GM19351 (cell line): ENCODE measurements at regions not wholly inside any gene's neighbourhood (a gene's known extent, or its start where the extent isn't known, plus 50 kb on each side); places are given as distances from the start of the nearest gene placed in this dataset.

Experiments
- ATAC-seq: cut with Tn5 transposase; IDR thresholded peaks from one replicate; pipeline ENCODE4 v1.9.1; 2021; ENCODE audit warnings: mild to moderate bottlenecking, moderate library complexity; ENCODE audit not compliant: unreplicated experiment

DNA sequence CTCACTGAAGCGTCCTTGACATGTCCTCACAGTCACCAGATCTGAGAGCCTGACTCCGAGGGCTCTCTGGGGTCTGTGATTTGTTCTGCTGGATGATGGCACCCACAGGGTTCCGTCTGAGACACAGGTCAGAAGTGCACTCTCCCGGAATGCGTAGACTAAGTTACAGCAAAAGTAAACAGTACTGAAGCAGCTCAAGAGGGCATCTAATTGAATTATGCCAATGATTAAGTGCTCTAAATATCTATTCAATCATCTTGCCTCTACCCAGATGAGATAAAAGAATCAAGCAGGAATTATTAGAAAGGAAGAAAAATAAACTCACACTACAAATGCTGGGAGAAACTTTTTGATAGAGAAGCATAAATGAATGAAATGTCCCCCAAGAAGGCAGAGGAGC, 544.1 kb downstream of the SOX11 start:
- ATAC-seq, result no peak

DNA sequence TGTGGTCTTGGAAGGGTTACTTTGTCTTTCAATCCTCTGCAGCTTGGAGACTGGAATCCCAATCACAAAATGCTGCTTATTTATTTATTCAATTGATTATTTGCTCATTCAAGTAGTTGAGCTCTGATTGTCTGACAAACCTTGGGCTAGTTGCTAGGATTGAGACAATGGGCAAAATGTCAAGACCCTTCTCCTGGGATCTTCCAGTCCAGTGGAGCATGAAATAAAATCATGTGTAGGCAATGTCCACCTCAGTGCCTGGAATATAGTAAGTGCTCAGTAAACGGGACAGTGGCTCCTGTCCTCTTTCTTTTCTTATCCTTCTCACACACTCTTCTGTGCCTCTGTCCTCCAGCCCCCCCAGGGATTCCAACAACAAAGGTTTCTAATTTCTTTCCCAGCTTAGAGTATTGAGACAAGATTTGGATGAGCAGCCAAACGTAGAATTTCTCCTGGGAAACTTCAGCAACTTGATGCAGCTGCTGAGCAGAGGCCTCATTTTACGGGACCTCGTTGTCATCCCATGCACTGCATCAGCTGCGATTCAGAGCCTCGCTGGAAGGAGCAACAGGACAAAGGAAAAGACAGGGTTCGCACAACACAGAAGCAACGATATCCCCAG, 545.0 kb downstream of the SOX11 start:
- ATAC-seq, result no peak

DNA sequence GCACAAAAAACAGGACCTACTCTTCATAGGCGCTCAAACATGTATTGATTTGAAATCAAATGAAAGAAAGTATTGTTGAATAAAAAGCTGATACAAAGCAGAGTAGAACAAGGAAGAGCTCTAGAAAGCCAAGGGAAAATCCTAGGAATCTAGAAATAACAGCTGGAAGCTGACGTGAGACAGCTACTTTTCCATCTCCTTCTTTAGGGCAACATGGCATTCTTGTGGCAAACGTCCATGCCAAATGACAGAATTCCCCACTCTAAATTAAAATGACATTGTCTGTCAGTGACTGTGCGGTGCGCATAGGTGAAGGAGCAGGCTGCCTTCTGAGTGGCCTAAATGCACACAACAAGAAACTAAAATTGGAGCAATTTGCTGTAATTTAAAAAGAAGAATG, 557.4 kb downstream of the SOX11 start:
- ATAC-seq, result no peak

DNA sequence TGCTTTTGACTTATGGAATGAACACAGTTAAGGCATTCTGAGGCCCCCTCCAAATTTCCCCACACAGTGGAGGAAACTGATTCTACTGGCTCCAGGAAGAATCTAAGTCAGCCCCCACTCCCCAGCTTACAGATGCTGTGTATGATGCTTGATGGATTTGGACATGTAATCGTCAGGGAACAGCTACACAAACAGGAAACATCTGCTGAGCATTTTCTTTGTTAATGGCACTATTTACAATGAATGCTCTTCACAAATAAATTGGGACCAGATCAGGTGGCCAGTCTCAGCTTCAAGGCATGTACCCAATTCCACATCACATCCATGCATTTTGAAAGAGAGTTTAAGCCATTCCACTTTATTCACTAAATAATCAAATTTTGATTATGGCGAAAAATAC, 562.3 kb downstream of the SOX11 start:
- no peak for ATAC-seq

DNA sequence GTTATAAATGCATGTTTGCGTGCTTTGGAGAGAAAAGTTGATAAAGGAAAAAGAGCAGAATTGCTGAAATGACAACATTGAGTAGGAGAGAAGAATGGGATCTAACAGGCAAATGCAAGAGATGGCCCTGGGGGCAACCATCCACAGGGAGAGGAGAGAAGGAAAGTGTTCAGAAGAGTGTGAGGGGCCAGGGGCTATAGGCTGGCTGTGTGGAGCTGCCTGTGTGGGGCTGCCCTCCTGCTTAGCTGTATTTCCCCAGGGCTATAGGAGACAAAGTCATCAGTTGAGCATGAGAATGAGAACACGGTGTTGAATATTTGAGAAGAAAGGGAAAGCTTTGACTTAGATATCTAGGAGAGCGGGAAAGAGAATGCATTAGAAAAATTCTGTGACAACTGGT, 572.0 kb downstream of the SOX11 start:
- no peak for ATAC-seq

DNA sequence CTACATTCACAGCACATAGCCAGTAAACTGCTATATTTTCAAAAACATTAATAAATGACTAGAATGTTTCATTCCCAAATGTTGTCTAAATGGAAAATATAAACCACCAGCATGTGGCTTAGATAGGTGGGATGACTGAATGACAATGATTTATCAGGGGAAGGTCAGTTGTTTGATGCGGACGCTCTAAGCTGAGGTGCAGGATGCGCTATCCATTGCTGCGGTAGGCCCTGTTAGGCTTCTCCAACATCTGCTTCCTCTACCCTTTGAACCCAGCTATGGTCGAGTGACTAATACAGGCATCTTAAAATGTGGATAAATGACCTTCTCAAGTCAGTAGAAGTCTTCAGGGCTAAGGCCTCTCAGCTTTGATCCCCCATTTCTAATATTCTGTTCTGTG, 584.2 kb downstream of the CMPK2 start:
- no peak for ATAC-seq

DNA sequence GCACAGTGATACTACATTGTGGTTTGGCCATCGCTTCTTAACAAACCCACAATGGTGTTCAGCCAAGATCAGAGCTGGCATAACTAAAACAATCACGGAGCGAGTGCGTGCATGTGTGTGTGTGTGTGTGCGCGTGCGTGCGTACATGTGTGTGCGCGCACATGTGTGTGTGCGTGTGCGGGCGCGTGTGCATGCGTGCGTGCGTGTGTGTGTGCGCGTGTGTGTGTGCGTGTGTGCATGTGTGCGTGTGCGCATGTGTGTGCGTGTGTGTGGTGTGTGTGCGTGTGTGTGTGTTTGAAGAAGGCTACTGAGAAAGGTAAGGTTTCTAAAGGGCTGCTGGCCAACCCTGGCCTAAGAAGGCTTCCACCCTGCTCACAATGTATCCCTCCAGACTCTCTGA, 582.4 kb downstream of the CMPK2 start:
- no peak for ATAC-seq

DNA sequence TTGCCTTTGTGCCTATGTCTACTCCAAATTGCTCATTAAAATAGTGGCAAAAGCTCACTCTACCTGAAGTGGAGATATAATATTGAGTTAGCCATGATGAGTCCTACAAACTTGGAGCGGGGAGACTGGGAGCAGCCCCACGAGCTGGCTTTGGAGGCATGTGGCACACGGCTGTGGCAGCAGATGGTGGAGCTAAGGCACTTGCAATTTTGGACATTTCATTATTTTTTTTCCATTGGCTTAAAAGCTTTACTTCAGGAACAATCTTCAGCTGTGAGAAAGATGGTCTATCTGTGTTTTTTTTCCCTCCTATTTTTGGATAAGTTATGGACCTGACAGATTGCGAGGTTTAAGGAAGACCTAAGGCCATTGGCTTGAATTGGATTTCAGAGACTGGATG, 578.3 kb downstream of the CMPK2 start:
- no peak for ATAC-seq

DNA sequence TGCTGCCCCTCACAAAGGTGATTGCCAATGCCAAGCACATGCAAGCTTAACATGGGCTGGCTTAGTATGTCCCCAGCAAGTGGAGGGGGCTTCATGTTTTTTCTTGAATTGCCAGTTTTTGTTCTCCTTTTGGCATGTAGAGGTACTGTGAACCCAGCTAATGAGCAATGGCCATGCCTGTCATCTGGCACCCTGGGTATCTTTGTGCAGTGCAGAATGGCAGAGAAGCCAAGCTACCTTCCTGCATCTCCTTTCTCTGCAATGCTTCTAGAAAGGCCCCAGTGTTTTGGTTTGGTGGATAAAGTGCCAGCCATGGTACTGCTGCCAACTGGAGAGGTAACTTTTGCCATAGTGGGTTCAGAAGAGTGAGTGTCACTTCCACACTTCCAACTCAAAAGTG, 576.9 kb downstream of the CMPK2 start:
- no peak for ATAC-seq

DNA sequence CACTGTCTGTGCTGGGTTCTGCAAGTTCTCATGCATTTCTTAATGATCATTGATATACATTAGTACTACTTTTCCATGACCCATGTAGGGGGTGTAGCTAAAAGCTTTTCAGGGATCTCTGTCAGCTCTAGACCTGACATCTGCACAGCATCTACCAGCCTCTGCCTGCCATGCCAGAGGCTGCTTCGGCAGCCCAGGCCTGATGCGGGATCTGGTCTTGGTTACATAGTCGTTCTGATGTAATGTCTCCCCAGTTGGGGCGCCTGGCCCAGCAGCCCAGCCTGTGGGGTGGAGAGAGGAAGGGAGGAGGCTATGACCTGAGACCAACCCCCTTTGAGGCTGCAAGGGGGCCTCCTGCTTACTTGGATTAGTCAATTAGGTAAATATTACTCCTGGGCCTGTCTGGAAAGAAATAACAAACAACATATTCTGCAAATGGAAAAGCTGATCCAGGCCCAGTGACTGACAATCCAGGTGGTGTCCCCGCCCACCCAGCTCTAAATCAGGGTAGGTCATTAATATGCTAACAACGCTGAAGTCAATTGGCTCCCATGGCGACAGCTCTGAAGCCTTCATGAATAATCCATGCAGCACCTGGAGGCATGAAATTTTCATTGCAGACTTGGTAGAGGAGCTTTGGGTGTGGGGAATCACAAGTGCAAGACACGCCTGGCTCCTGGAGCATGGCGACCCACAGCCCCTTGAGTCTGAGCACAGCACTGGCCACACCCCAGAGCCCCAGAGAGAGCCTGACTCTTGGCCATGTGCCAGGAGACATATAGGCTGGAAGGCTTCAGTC, 575.3 kb downstream of the CMPK2 start:
- no peak for ATAC-seq

DNA sequence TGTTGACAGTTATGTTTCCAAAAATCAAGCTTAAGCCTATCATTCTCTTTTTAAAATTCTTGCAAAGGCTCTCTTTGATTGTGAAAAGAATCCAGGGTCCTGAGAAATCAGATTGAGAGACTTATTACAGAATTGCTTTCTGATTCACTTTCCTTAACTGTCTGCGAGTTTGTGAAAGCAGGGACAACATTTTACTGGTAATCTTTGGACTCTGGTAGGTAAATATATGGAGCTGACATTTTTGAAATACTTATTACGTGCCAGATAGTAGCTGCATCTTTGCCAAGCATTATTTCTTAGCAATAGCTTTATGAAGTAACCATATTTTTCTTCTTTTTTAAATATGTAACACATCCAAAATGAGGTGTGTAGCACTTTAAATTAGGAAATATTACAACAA, 570.9 kb downstream of the CMPK2 start:
- no peak for ATAC-seq

DNA sequence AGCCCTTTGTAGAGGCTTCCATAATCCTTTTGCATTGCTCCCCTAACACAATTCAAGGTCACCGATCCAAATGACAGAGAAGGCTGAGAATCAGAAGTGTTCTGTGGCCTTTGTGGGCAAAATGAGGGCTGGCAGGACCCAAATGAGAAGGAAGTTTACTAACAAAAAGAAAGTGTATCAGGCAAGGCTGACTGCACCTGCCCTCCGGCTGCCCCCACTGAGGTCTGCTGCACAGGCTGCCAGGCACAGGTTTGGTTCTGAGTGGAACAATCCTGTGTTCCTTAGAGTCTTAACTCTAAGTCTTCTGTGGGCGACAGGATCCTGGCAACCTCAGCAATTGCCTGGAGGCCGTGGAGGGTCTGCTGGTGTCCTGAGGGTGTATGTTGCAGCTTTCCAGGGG, 568.5 kb downstream of the CMPK2 start:
- ATAC-seq, result peak; percentile 54

DNA sequence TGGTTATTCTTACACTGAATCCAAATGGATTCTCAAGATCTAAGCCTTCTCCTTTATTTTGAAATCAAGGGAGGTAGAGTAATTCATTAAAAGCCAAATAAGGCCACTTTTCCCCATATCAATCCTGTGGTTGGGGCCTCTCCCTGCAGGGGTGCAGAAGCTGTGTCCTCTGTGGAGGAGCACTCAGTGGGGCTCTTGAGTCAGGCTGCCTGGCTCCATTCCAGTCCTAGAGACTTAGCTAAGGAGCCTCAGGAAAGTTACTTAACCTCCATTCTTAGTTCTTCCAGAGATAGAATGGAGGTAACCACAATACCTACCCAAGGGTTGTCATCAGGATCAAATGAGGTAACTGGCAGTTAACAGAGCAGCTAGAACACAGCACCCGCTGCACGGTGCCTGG, 564.3 kb downstream of the CMPK2 start:
- no peak for ATAC-seq

DNA sequence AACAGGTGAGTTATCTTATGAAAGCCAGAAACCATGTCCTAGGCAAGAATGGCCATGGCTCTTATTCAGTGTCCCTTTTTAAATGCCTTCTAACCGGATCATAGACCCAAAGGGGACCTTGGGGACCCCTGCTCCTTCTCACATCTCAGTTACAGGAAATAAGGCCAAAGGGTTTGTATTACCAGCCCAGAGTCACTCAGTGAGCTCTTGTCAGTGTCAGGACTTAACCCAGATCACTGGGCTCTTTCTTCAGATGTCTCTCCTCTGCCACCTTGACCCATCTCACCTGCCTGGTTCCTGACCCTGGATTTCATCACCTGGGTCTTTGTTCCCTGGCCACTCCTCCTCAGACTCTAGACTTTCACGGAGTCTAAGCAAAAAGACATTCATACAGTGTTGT, 556.7 kb downstream of the CMPK2 start:
- peak; percentile 2 for ATAC-seq

DNA sequence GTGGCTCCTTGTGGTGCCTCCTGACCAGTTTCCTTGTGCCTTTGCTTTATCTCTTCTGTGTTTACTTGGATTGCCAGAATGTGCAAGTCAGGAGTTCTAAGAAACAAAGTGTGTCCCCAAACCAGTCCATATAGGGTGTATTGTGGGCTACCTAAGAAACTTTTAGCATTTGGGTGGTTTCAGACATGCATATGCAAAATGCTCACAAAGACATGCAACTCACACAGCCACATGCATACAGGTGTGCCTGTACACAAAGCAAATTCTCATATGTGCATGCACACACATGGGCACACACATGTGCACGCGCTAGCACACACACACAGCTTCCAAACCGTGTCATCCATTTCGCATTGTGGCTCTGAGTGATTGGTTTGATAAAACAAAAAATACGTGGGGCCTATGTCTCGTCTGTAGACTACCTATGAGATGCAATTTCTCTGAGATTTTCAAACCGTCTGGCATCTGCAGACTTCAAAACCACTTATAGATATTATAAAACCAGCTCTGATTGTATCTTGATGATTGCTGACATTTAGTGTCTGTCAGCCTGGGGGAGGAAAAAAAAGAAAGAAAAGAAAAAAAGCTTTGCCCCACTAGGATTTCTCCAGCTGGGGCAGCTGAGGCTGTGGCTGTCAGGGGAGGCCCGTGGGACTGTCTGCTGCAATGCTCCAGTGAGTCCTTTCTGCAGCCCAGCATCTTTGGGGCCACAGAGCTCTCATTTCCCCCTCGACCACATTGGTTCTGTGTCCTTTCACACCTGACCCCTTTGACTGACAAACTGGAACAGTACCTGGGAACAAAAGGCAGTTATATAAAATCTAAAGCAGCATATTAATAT, 556.1 kb downstream of the CMPK2 start:
- ATAC-seq, result peak; percentile 80

DNA sequence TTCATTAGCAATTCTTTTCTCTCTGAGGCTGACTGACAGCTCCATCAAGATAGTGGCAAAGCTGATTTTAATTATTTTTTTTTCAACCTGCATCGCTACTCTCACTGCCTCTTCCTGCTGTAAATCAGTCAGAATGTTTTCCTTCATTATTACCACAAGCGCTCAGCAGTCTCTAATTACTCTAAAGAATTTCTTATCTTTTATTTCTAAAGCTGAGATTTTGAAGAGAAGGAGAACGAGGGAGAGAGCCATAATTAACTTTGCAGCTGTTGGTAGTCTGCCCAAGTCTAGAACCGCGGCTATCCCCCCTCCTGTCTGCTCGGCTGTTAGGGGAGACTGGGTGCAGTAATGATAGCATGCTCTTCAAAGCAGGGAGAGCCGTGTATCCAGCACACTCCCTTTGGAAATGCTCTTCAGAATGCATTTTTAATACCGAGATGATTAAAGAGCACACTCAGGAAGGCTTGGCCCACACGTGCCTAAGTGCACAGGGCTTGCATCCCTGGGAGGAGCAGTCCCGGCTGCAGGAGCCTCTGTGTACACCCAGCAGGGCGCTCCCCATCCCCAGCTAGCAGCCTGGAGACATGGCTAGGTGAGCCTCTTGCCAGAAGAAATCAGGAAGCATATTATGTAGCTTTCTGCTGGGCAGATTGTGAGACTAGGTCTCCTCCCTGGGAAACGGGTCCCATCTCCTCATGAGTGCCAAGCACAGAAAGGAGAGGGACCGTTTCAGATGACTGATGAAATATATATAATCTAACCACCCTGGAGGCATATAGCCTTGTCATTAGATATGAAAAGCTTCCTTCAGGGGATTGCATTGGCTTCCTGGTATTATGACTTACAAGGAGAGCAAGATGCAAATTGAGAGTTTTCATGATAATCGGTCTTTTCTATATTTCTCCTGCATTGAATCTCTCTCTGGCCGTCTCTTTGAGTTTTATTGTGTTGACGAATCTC, 555.2 kb downstream of the CMPK2 start:
- peak; percentile 21 for ATAC-seq

DNA sequence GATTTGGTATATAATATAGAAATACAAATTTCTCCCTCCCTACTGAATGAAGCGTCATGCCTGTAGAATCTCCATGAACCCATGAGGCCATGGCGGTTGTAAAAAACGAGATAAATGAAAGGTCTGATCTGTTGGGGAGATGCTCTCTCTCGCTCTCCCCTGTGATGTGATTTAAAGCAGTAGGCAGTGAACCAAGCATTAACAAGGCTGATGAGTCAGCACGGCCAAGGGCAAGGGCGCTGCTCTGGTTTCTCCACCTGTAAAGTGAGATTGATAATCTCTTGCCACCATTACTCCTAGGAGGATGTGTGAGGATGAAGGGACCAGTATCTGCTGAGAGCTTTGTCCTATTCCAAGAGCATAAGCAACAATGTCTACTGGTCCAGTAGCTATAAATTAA, 553.3 kb downstream of the CMPK2 start:
- no peak for ATAC-seq

DNA sequence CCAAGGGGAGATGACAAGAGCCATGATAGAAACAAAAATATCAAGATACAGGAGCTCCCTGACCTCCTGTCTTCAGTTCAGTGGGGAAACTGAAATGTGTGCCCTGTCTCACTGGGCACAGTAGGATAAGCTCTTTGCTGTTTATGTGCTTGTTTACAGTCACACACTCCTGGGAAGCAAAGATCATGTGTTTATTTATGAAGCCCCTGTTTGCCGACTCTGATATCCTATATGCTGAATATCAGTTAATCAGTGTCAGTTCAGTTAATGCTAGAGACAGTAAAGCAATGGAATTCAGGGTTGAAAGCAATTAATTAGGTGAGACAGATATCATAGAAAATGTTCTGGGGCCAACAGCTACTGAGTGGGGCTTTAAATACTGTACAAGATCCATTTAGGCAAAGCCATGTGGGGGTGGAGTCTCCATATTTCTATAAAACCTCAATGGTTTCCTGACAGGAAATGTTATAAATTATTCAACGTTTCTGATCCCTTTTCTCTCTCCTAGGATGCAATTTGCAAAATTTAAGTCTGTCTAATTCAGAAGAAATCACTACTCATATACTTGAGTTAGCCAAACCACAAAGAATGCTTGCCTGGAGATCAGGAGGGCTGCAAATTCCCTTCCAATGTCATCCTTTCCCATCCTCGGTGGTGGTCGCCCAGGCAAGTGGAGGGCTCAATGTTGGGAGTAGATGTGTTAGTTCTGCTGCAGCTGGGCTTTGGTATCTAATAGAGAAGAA, 551.3 kb downstream of the CMPK2 start:
- ATAC-seq, result no peak

DNA sequence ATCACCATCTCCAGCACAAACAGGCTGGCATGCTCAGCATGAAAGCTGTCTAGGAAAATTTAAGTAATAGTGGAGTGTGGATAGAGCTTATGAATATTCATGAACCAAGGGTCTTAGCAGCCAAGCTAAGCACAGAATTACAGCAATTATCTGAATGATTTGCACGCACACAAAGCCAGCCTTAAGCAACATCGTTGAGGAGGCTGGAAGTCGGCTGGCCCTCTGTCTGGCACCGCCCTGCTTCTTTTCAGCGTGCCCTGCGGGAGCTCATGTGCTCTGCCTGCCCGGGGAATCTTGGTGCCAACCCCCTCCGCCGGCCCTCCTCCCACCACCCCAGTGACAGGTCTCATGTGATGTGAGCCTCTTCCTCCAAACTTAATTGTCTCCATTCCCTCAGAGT, 540.1 kb downstream of the CMPK2 start:
- ATAC-seq, result no peak

DNA sequence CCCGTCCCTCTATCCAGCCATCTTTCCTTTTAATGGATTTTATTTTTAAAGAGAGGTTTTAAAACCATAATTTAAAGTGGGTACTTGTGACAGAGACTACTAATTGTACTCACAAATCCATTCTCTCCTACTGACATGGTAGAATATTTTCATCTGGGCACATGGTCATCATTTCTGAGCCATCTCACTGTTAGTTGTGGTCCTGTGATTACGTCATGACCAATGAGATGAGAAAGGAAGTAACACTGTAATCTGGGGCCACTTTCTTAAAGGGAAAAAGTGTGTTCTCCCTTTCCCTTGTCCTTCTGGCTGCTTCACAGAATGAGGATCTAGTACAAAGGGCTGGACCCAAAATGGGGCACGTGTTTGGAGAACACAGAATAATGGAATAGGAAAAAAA, 538.7 kb downstream of the CMPK2 start:
- ATAC-seq, result no peak
